ENCODE measurements at regions not wholly inside any gene's neighbourhood (a gene's known extent, or its start where the extent isn't known, plus 50 kb on each side); places are given as distances from the start of the nearest gene placed in this dataset.

- no peaks in the 10 kb centered on the region for H3K79me2 ChIP-seq (ENCODE audit: control insufficient read depth, insufficient read depth, low read length)
Measured at GRCh38 chr6:82779041-82779440, 286.6 kb downstream of the UBE3D start.

GRCh38 chr6:82780334-82780733, 285.3 kb downstream of the UBE3D start:
- no peak for FAIRE-seq

More at GRCh38 chr6:82779041-82779440, 286.6 kb downstream of the UBE3D start:
- DNase-seq (ENCODE audit: low read depth, low spot score) (no peak), FAIRE-seq (no peak)
- no peaks in the 10 kb centered on the region for H3K27me3 ChIP-seq (ENCODE audit: control insufficient read depth, extremely low read depth, insufficient read depth, low read length)
- dilution Hi-C loops (cut with MboI; ENCODE audit: extremely low pct_ligation_motif_present, low sequenced_read_pairs): no loop called here
- no peaks in the 10 kb centered on the region for H4K20me1 ChIP-seq (ENCODE audit: control insufficient read depth, extremely low read depth, insufficient read depth, low read length)
- no peaks in the 10 kb centered on the region for H3K36me3 ChIP-seq (ENCODE audit: control insufficient read depth in 2 of 2, extremely low read depth in 1 of 2, insufficient read depth in 2 of 2, low read length in 2 of 2)
- no peaks in the 10 kb centered on the region for H3K9me3 ChIP-seq (ENCODE audit: control insufficient read depth, low read depth, low read length)
- H3K4me1 ChIP-seq (ENCODE audit: control insufficient read depth, extremely low read depth, insufficient read depth, low read length): no peaks in the 10 kb centered on the region
- no peaks in the 10 kb centered on the region for H3K9me1 ChIP-seq (ENCODE audit: control insufficient read depth, extremely low read depth, insufficient read depth, low read length)
- H3K4me2 ChIP-seq (ENCODE audit: control insufficient read depth, extremely low read depth, insufficient read depth, low read depth, low read length): no peak overlapping the region
- no peak overlapping the region for H3K9ac ChIP-seq (ENCODE audit: control insufficient read depth, extremely low read depth, insufficient read depth, low read length)
- no peak for TF ChIP-seq CTCF (optimal IDR thresholded peaks at IDR 0.05 in 1 of 3, IDR thresholded peaks at IDR 0.05 in 1 of 3, conservative IDR thresholded peaks at IDR 0.05 in 1 of 3; ENCODE audit: extremely low read depth in 1 of 3, insufficient read depth in 2 of 3, low read length in 3 of 3)
- no peak for TF ChIP-seq EZH2 (IDR thresholded peaks at IDR 0.05; ENCODE audit: low read length)
- no peak overlapping the region for H3K27ac ChIP-seq (ENCODE audit: control insufficient read depth, insufficient read depth, low read length)
- no peak overlapping the region for H2AFZ ChIP-seq (ENCODE audit: control insufficient read depth, low read length)
- no peak overlapping the region for H3K4me3 ChIP-seq (ENCODE audit: control insufficient read depth in 2 of 3, extremely low read depth in 1 of 3, insufficient read depth in 2 of 3, low read depth in 1 of 3, low read length in 3 of 3)

More at GRCh38 chr6:82780334-82780733, 285.3 kb downstream of the UBE3D start:
- Histone ChIP-seq H3K9me1 (ENCODE audit: control insufficient read depth, extremely low read depth, insufficient read depth, low read length) (no peaks in the 10 kb centered on the region), H3K4me1 (ENCODE audit: control insufficient read depth, extremely low read depth, insufficient read depth, low read length) (no peaks in the 10 kb centered on the region), H3K4me3 (ENCODE audit: control insufficient read depth in 2 of 3, extremely low read depth in 1 of 3, insufficient read depth in 2 of 3, low read depth in 1 of 3, low read length in 3 of 3) (no peak overlapping the region), H3K27ac (ENCODE audit: control insufficient read depth, insufficient read depth, low read length) (no peak overlapping the region), H4K20me1 (ENCODE audit: control insufficient read depth, extremely low read depth, insufficient read depth, low read length) (no peaks in the 10 kb centered on the region), H3K4me2 (ENCODE audit: control insufficient read depth, extremely low read depth, insufficient read depth, low read depth, low read length) (no peak overlapping the region), H3K36me3 (ENCODE audit: control insufficient read depth in 2 of 2, extremely low read depth in 1 of 2, insufficient read depth in 2 of 2, low read length in 2 of 2) (no peaks in the 10 kb centered on the region), H3K27me3 (ENCODE audit: control insufficient read depth, extremely low read depth, insufficient read depth, low read length) (no peaks in the 10 kb centered on the region), H3K9ac (ENCODE audit: control insufficient read depth, extremely low read depth, insufficient read depth, low read length) (no peak overlapping the region), H3K79me2 (ENCODE audit: control insufficient read depth, insufficient read depth, low read length) (no peaks in the 10 kb centered on the region), H3K9me3 (ENCODE audit: control insufficient read depth, low read depth, low read length) (no peaks in the 10 kb centered on the region), H2AFZ (ENCODE audit: control insufficient read depth, low read length) (no peak overlapping the region)
- DNase-seq (ENCODE audit: low read depth, low spot score): no peak
- TF ChIP-seq EZH2 (IDR thresholded peaks at IDR 0.05; ENCODE audit: low read length): no peak
- TF ChIP-seq CTCF (optimal IDR thresholded peaks at IDR 0.05 in 1 of 3, IDR thresholded peaks at IDR 0.05 in 1 of 3, conservative IDR thresholded peaks at IDR 0.05 in 1 of 3; ENCODE audit: extremely low read depth in 1 of 3, insufficient read depth in 2 of 3, low read length in 3 of 3): no peak
- dilution Hi-C loops (cut with MboI; ENCODE audit: extremely low pct_ligation_motif_present, low sequenced_read_pairs): no loop called here

Measured in keratinocyte (primary cell).